Liver (tissue), 8 donors: ENCODE measurements at regions not wholly inside any gene's neighbourhood (a gene's known extent, or its start where the extent isn't known, plus 50 kb on each side); places are given as distances from the start of the nearest gene placed in this dataset.

Experiments used
- DNase-seq: peaks from one replicate; pipeline ENCODE4 v3.0.0-alpha.2; 2017; ENCODE audit warnings: low spot score
- H3K27ac ChIP-seq, 2 donors: one replicate each; pipeline ENCODE4 v1.7.0; 2013; ENCODE audit warnings: inconsistent platforms in 2 of 2, low read length in 2 of 2, control low read depth in 1 of 2, low read depth in 1 of 2, mild to moderate bottlenecking in 1 of 2
- H3K27me3 ChIP-seq, 4 donors: one replicate each; pipeline versions ENCODE4 v1.6.1 to v1.7.0; 2013; ENCODE audit warnings: low read length in 3 of 4, inconsistent platforms in 1 of 4, mild to moderate bottlenecking in 1 of 4, moderate library complexity in 1 of 4; ENCODE audit not compliant: control insufficient read depth in 4 of 4, insufficient read depth in 4 of 4
- H3K36me3 ChIP-seq, 4 donors: one replicate each; pipeline versions ENCODE4 v1.6.1 to v1.7.0; 2013; ENCODE audit warnings: low read length in 3 of 4, mild to moderate bottlenecking in 3 of 4, low read depth in 1 of 4, moderate library complexity in 1 of 4; ENCODE audit not compliant: control insufficient read depth in 4 of 4, insufficient read depth in 3 of 4
- H3K4me1 ChIP-seq, 4 donors: one replicate each; pipeline versions ENCODE4 v1.6.1 to v1.7.0; 2013; ENCODE audit warnings: low read length in 3 of 4, mild to moderate bottlenecking in 3 of 4, moderate library complexity in 1 of 4; ENCODE audit not compliant: control insufficient read depth in 4 of 4, insufficient read depth in 4 of 4
- H3K4me3 ChIP-seq, 3 donors: one replicate each; pipeline versions ENCODE4 v1.6.1 to v1.7.0; 2013; ENCODE audit warnings: low read length in 3 of 3, control low read depth in 1 of 3, low read depth in 1 of 3, mild to moderate bottlenecking in 1 of 3
- H3K9ac ChIP-seq, 2 donors: one replicate each; pipeline ENCODE4 v1.7.0; 2013; ENCODE audit warnings: low read length in 2 of 2, mild to moderate bottlenecking in 2 of 2, moderate library complexity in 2 of 2, control low read depth in 1 of 2, low read depth in 1 of 2
- H3K9me3 ChIP-seq, 4 donors: one replicate each; pipeline versions ENCODE4 v1.6.1 to v1.7.0; 2013; ENCODE audit warnings: low read length in 3 of 4; ENCODE audit not compliant: control insufficient read depth in 4 of 4
- EGR1 ChIP-seq, 2 donors: IDR thresholded peaks; 2 replicates each; pipeline ENCODE4 v1.6.1; 2016 to 2018; ENCODE audit warnings: antibody characterized with exemption in 2 of 2, low read depth in 2 of 2
- FOXA1 ChIP-seq: IDR thresholded peaks from 2 replicates; pipeline ENCODE4 v1.6.1; 2016; ENCODE audit warnings: antibody characterized with exemption
- FOXA2 ChIP-seq: IDR thresholded peaks from 2 replicates; pipeline ENCODE4 v1.6.1; 2016; ENCODE audit warnings: antibody characterized with exemption
- GABPA ChIP-seq, 2 donors: IDR thresholded peaks in 1 of 2; conservative IDR thresholded peaks in 1 of 2; 2 replicates each; pipeline ENCODE4 v1.6.1; 2016; ENCODE audit warnings: antibody characterized with exemption in 2 of 2, mild to moderate bottlenecking in 1 of 2, moderate library complexity in 1 of 2
- HNF4A ChIP-seq, 2 donors: conservative IDR thresholded peaks; 2 replicates each; pipeline ENCODE4 v1.6.1; 2016; ENCODE audit warnings: antibody characterized with exemption in 2 of 2, mild to moderate bottlenecking in 2 of 2
- HNF4G ChIP-seq: IDR thresholded peaks from 2 replicates; pipeline ENCODE4 v1.6.1; 2016; ENCODE audit warnings: antibody characterized with exemption
- NR2F2 ChIP-seq: IDR thresholded peaks from 2 replicates; pipeline ENCODE4 v1.6.1; 2016; ENCODE audit warnings: antibody characterized with exemption
- RAD21 ChIP-seq, 2 donors: IDR thresholded peaks; 2 replicates each; pipeline ENCODE4 v1.6.1; 2016; ENCODE audit warnings: antibody characterized with exemption in 2 of 2, mild to moderate bottlenecking in 2 of 2
- RXRA ChIP-seq, 2 donors: IDR thresholded peaks; 2 replicates each; pipeline ENCODE4 v1.6.1; 2017 to 2018; ENCODE audit warnings: antibody characterized with exemption in 2 of 2, mild to moderate bottlenecking in 1 of 2
- SP1 ChIP-seq: IDR thresholded peaks from 2 replicates; pipeline ENCODE4 v1.6.1; 2018; ENCODE audit warnings: antibody characterized with exemption, mild to moderate bottlenecking
- TAF1 ChIP-seq: conservative IDR thresholded peaks from 2 replicates; pipeline ENCODE4 v1.6.1; 2016; ENCODE audit warnings: antibody characterized with exemption, mild to moderate bottlenecking
- YY1 ChIP-seq: IDR thresholded peaks from 2 replicates; pipeline ENCODE4 v1.6.1; 2016; ENCODE audit warnings: antibody characterized with exemption, mild to moderate bottlenecking
- WGBS: extraction: QIAGEN DNeasy Blood & Tissue Kit; methylation state at CpG from one replicate; pipeline ENCODE4 v1.1.7; 2013; 5-methylcytosine and 5-hydroxymethylcytosine counted together
- TF ChIP-seq, protein P1 (sequence below): IDR thresholded peaks from 2 replicates; pipeline ENCODE4 v1.6.1; 2016; ENCODE audit warnings: antibody characterized with exemption
- TF ChIP-seq, protein P2 (sequence below): fragments of 150-350 bp; IDR thresholded peaks from 2 replicates; pipeline ENCODE4 v1.5.1; 2017; ENCODE audit warnings: improper control_type of control experiment, low read depth, low read length; ENCODE audit not compliant: missing input control
- TF ChIP-seq, protein P3 (sequence below): IDR thresholded peaks from 2 replicates; pipeline ENCODE4 v1.6.1; 2016; ENCODE audit warnings: antibody characterized with exemption
- TF ChIP-seq, protein P4 (sequence below): IDR thresholded peaks from 2 replicates; pipeline ENCODE4 v1.6.1; 2016; ENCODE audit warnings: antibody characterized with exemption
- TF ChIP-seq, protein P5 (sequence below): IDR thresholded peaks from 2 replicates; pipeline ENCODE4 v1.6.1; 2016; ENCODE audit warnings: antibody characterized with exemption, mild to moderate bottlenecking
- donor health status: healthy.
- donor health status: healthy.
- donor health status: healthy.
- donor health status: healthy.
- donor health status: healthy.

DNA sequence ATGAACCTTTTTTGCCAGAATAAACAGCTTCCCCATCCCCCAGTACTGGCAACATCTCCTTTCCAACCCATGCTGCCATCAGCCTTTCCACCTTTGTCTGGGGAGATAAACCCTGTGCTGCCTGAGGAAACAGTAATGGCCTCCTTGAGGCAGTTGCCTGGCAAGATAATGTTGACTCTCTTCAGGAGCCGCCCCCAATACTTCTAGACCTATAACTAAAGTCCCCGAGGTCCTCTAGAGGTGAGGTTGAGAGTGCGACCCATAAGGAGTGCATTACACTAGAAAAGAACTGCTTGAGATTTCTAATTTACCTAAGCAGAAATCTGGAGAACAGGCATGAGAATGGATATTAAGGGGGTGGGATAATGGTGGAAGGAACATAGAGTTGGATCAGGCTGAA is 963.2 kb upstream of the PCDH7 start:
- DNase-seq = no peak
- H3K9ac ChIP-seq = no peak overlapping the region
- WGBS = 64% methylated on average over 3 of the region's 3 CpGs
- no peaks in the 10 kb centered on the region for H3K4me1 ChIP-seq
- no peaks in the 10 kb centered on the region for H3K9me3 ChIP-seq
- H3K27ac ChIP-seq = no peak overlapping the region
- TF ChIP-seq EGR1 (IDR thresholded peaks at IDR 0.05; ENCODE audit: low read depth in 2 of 2) (no peak), NR2F2 (no peak), GABPA (IDR thresholded peaks at IDR 0.05 in 1 of 2, conservative IDR thresholded peaks at IDR 0.05 in 1 of 2) (no peak), HNF4G (no peak), YY1 (no peak), RXRA (IDR thresholded peaks at IDR 0.05) (no peak), SP1 (no peak), TAF1 (no peak), FOXA2 (no peak), HNF4A (conservative IDR thresholded peaks at IDR 0.05) (no peak), RAD21 (IDR thresholded peaks at IDR 0.05) (no peak)
- TF ChIP-seq, protein P1, sequence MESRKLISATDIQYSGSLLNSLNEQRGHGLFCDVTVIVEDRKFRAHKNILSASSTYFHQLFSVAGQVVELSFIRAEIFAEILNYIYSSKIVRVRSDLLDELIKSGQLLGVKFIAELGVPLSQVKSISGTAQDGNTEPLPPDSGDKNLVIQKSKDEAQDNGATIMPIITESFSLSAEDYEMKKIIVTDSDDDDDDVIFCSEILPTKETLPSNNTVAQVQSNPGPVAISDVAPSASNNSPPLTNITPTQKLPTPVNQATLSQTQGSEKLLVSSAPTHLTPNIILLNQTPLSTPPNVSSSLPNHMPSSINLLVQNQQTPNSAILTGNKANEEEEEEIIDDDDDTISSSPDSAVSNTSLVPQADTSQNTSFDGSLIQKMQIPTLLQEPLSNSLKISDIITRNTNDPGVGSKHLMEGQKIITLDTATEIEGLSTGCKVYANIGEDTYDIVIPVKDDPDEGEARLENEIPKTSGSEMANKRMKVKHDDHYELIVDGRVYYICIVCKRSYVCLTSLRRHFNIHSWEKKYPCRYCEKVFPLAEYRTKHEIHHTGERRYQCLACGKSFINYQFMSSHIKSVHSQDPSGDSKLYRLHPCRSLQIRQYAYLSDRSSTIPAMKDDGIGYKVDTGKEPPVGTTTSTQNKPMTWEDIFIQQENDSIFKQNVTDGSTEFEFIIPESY = no peak
- TF ChIP-seq, protein P2, sequence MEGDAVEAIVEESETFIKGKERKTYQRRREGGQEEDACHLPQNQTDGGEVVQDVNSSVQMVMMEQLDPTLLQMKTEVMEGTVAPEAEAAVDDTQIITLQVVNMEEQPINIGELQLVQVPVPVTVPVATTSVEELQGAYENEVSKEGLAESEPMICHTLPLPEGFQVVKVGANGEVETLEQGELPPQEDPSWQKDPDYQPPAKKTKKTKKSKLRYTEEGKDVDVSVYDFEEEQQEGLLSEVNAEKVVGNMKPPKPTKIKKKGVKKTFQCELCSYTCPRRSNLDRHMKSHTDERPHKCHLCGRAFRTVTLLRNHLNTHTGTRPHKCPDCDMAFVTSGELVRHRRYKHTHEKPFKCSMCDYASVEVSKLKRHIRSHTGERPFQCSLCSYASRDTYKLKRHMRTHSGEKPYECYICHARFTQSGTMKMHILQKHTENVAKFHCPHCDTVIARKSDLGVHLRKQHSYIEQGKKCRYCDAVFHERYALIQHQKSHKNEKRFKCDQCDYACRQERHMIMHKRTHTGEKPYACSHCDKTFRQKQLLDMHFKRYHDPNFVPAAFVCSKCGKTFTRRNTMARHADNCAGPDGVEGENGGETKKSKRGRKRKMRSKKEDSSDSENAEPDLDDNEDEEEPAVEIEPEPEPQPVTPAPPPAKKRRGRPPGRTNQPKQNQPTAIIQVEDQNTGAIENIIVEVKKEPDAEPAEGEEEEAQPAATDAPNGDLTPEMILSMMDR = no peak
- TF ChIP-seq, protein P3, sequence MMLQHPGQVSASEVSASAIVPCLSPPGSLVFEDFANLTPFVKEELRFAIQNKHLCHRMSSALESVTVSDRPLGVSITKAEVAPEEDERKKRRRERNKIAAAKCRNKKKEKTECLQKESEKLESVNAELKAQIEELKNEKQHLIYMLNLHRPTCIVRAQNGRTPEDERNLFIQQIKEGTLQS = no peak
- TF ChIP-seq, protein P4, sequence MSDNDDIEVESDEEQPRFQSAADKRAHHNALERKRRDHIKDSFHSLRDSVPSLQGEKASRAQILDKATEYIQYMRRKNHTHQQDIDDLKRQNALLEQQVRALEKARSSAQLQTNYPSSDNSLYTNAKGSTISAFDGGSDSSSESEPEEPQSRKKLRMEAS = no peak
- TF ChIP-seq, protein P5, sequence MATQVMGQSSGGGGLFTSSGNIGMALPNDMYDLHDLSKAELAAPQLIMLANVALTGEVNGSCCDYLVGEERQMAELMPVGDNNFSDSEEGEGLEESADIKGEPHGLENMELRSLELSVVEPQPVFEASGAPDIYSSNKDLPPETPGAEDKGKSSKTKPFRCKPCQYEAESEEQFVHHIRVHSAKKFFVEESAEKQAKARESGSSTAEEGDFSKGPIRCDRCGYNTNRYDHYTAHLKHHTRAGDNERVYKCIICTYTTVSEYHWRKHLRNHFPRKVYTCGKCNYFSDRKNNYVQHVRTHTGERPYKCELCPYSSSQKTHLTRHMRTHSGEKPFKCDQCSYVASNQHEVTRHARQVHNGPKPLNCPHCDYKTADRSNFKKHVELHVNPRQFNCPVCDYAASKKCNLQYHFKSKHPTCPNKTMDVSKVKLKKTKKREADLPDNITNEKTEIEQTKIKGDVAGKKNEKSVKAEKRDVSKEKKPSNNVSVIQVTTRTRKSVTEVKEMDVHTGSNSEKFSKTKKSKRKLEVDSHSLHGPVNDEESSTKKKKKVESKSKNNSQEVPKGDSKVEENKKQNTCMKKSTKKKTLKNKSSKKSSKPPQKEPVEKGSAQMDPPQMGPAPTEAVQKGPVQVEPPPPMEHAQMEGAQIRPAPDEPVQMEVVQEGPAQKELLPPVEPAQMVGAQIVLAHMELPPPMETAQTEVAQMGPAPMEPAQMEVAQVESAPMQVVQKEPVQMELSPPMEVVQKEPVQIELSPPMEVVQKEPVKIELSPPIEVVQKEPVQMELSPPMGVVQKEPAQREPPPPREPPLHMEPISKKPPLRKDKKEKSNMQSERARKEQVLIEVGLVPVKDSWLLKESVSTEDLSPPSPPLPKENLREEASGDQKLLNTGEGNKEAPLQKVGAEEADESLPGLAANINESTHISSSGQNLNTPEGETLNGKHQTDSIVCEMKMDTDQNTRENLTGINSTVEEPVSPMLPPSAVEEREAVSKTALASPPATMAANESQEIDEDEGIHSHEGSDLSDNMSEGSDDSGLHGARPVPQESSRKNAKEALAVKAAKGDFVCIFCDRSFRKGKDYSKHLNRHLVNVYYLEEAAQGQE = no peak
- no peak overlapping the region for H3K4me3 ChIP-seq
- no peaks in the 10 kb centered on the region for H3K36me3 ChIP-seq
- no peaks in the 10 kb centered on the region for H3K27me3 ChIP-seq

DNA sequence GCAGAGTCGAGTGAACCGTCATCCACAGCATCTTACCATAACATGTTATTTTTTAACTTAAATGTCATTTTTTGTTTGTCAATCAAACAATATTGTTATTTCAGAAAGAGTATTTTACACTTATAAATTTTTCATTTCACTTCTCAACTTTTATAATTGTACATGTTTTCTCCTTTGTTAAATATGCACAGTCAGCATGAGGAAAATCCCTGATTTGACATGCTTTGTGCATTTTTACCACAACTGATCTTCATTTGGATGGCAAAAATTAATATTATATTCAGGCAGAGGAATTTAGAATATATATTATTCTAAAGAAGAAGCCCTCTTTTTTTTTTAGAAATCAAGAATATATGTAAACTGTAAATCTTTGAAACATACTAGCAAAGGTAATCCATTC is 958.0 kb upstream of the PCDH7 start:
- Histone ChIP-seq H3K4me1 (no peaks in the 10 kb centered on the region), H3K27me3 (no peaks in the 10 kb centered on the region), H3K9ac (no peak overlapping the region), H3K36me3 (no peaks in the 10 kb centered on the region), H3K9me3 (no peaks in the 10 kb centered on the region), H3K4me3 (no peak overlapping the region), H3K27ac (no peak overlapping the region)
- DNase-seq = no peak
- 72% methylated on average over 2 of the region's 2 CpGs for WGBS
- TF ChIP-seq, protein P2 = no peak
- TF ChIP-seq HNF4G (no peak), FOXA1 (no peak), YY1 (no peak)
- TF ChIP-seq, protein P1 = no peak
